ENCODE measurements at regions not wholly inside any gene's neighbourhood (a gene's known extent, or its start where the extent isn't known, plus 50 kb on each side); places are given as distances from the start of the nearest gene placed in this dataset.

- Histone ChIP-seq H3K4me2 (no peak overlapping the region), H3K9me3 (ENCODE audit: insufficient read depth, low read depth) (no peaks in the 10 kb centered on the region), H2AFZ (no peak overlapping the region), H3K4me1 (replicated peaks; ENCODE audit: insufficient read depth) (no peaks in the 10 kb centered on the region), H3K79me2 (ENCODE audit: low read depth) (no peaks in the 10 kb centered on the region), H3K27ac (no peak overlapping the region), H3K9me2 (ENCODE audit: insufficient read depth) (no peaks in the 10 kb centered on the region), H4K20me1 (ENCODE audit: insufficient read depth) (no peaks in the 10 kb centered on the region), H3K36me3 (ENCODE audit: low read depth) (no peaks in the 10 kb centered on the region), H3K27me3 (ENCODE audit: insufficient read depth, low read depth) (no peaks in the 10 kb centered on the region), H3K4me3 (no peak overlapping the region), H3F3A (ENCODE audit: insufficient read depth, low read depth) (no peaks in the 10 kb centered on the region)
- TF ChIP-seq EZH2 (IDR thresholded peaks at IDR 0.05; ENCODE audit: low read depth) (no peak), CTCF (conservative IDR thresholded peaks at IDR 0.05) (no peak)
- no peak for DNase-seq
- no TSS peak for BruUV-seq (replicated peaks)
- POLR2A ChIA-PET (ENCODE audit: unreplicated experiment), result no interaction called here
- CTCF ChIA-PET, result no interaction called here
- intact Hi-C loops (cut with micrococcal nuclease; ENCODE audit: unreplicated experiment), result no loop called here
Observed at GRCh38 chr2:198400999-198401398, 596.6 kb downstream of the PLCL1 start.

GRCh38 chr2:198394208-198394607 is 589.8 kb downstream of the PLCL1 start:
- H3K79me2 ChIP-seq (ENCODE audit: low read depth), result no peaks in the 10 kb centered on the region
- no peak for TF ChIP-seq CTCF (conservative IDR thresholded peaks at IDR 0.05)
- TF ChIP-seq EZH2 (IDR thresholded peaks at IDR 0.05; ENCODE audit: low read depth), result no peak
- CTCF ChIA-PET, result no interaction called here
- H3K4me2 ChIP-seq, result no peak overlapping the region
- POLR2A ChIA-PET (ENCODE audit: unreplicated experiment), result no interaction called here
- no peak overlapping the region for H3K4me3 ChIP-seq
- no peaks in the 10 kb centered on the region for H4K20me1 ChIP-seq (ENCODE audit: insufficient read depth)
- no peak overlapping the region for H2AFZ ChIP-seq
- no peaks in the 10 kb centered on the region for H3K9me2 ChIP-seq (ENCODE audit: insufficient read depth)
- H3F3A ChIP-seq (ENCODE audit: insufficient read depth, low read depth), result no peaks in the 10 kb centered on the region
- no peaks in the 10 kb centered on the region; the same call in 1 of the 2 replicates for H3K9me3 ChIP-seq (ENCODE audit: insufficient read depth, low read depth)
- intact Hi-C loops (cut with micrococcal nuclease; ENCODE audit: unreplicated experiment), result no loop called here
- DNase-seq, result no peak
- no peak overlapping the region for H3K27ac ChIP-seq
- H3K27me3 ChIP-seq (ENCODE audit: insufficient read depth, low read depth), result no peaks in the 10 kb centered on the region
- no peaks in the 10 kb centered on the region for H3K4me1 ChIP-seq (replicated peaks; ENCODE audit: insufficient read depth)
- H3K36me3 ChIP-seq (ENCODE audit: low read depth), result no peaks in the 10 kb centered on the region
- BruUV-seq (replicated peaks), result no TSS peak

GRCh38 chr2:198390670-198391069 is 586.3 kb downstream of the PLCL1 start:
- no peaks in the 10 kb centered on the region; the same call in 1 of the 2 replicates for H3K9me3 ChIP-seq (ENCODE audit: insufficient read depth, low read depth)
- POLR2A ChIA-PET (ENCODE audit: unreplicated experiment), result no interaction called here
- no peaks in the 10 kb centered on the region for H3K36me3 ChIP-seq (ENCODE audit: low read depth)
- no peak for TF ChIP-seq CTCF (conservative IDR thresholded peaks at IDR 0.05)
- TF ChIP-seq EZH2 (IDR thresholded peaks at IDR 0.05; ENCODE audit: low read depth), result no peak
- no peaks in the 10 kb centered on the region for H3F3A ChIP-seq (ENCODE audit: insufficient read depth, low read depth)
- H3K27me3 ChIP-seq (ENCODE audit: insufficient read depth, low read depth), result no peaks in the 10 kb centered on the region
- H3K4me1 ChIP-seq (replicated peaks; ENCODE audit: insufficient read depth), result no peaks in the 10 kb centered on the region
- CTCF ChIA-PET, result no interaction called here
- no peaks in the 10 kb centered on the region for H3K79me2 ChIP-seq (ENCODE audit: low read depth)
- H3K4me2 ChIP-seq, result no peak overlapping the region
- H2AFZ ChIP-seq, result no peak overlapping the region
- no peaks in the 10 kb centered on the region for H4K20me1 ChIP-seq (ENCODE audit: insufficient read depth)
- intact Hi-C loops (cut with micrococcal nuclease; ENCODE audit: unreplicated experiment), result no loop called here
- no peak overlapping the region for H3K4me3 ChIP-seq
- H3K9me2 ChIP-seq (ENCODE audit: insufficient read depth), result no peaks in the 10 kb centered on the region
- DNase-seq, result no peak
- no peak overlapping the region for H3K27ac ChIP-seq
- BruUV-seq (replicated peaks), result no TSS peak

All from PC-9 (cell line).